ENCODE measurements at regions not wholly inside any gene's neighbourhood (a gene's known extent, or its start where the extent isn't known, plus 50 kb on each side); places are given as distances from the start of the nearest gene placed in this dataset.

GRCh38 chr6:90905351-90905750, 318.5 kb upstream of the MAP3K7 start:
- ChIA-PET CTCF (no interaction called here), POLR2A (ENCODE audit: low non-redundant PET) (no interaction called here)
- no peak for DNase-seq (ENCODE audit: low spot score)
- H3K27ac ChIP-seq, result no peak overlapping the region
- no peak for TF ChIP-seq CTCF (conservative IDR thresholded peaks at IDR 0.05; ENCODE audit: low read depth)

- POLR2A ChIA-PET (ENCODE audit: low non-redundant PET), result no interaction called here
- CTCF ChIA-PET, result interaction anchor here (0.7 kb wide), 1 partner anchor 135 kb away, joined by 3 read pairs; no protein-coding TSS in a partner anchor
- TF ChIP-seq CTCF (conservative IDR thresholded peaks at IDR 0.05; ENCODE audit: low read depth), result no peak
- no peak for DNase-seq (ENCODE audit: low spot score)
- no peak overlapping the region for H3K27ac ChIP-seq
Observed at GRCh38 chr6:90900034-90900433, 313.2 kb upstream of the MAP3K7 start.

- TF ChIP-seq CTCF (conservative IDR thresholded peaks at IDR 0.05; ENCODE audit: low read depth), result no peak
- DNase-seq (ENCODE audit: low spot score), result no peak
- no peak overlapping the region for H3K27ac ChIP-seq
- ChIA-PET CTCF (interaction anchor here (0.6 kb wide), 1 partner anchor 44 kb away, joined by 3 read pairs; no protein-coding TSS in a partner anchor), POLR2A (ENCODE audit: low non-redundant PET) (no interaction called here)
Observed at GRCh38 chr6:90898763-90899162, 311.9 kb upstream of the MAP3K7 start.

GRCh38 chr6:90896075-90896547, 309.2 kb upstream of the MAP3K7 start:
- no peak for DNase-seq (ENCODE audit: low spot score)
- TF ChIP-seq CTCF (conservative IDR thresholded peaks at IDR 0.05; ENCODE audit: low read depth), result no peak
- POLR2A ChIA-PET (ENCODE audit: low non-redundant PET), result no interaction called here
- H3K27ac ChIP-seq, result no peak overlapping the region
- CTCF ChIA-PET, result no interaction called here

- ChIA-PET CTCF (no interaction called here), POLR2A (ENCODE audit: low non-redundant PET) (no interaction called here)
- no peak for DNase-seq (ENCODE audit: low spot score)
- TF ChIP-seq CTCF (conservative IDR thresholded peaks at IDR 0.05; ENCODE audit: low read depth), result no peak
- no peak overlapping the region for H3K27ac ChIP-seq
Observed at GRCh38 chr6:90895299-90896074, 308.6 kb upstream of the MAP3K7 start.

- ChIA-PET POLR2A (ENCODE audit: low non-redundant PET) (no interaction called here), CTCF (no interaction called here)
- no peak for TF ChIP-seq CTCF (conservative IDR thresholded peaks at IDR 0.05; ENCODE audit: low read depth)
- no peak for DNase-seq (ENCODE audit: low spot score)
- H3K27ac ChIP-seq, result no peak overlapping the region
Observed at GRCh38 chr6:90894285-90895130, 307.6 kb upstream of the MAP3K7 start.
